ENCODE measurements at regions not wholly inside any gene's neighbourhood (a gene's known extent, or its start where the extent isn't known, plus 50 kb on each side); places are given as distances from the start of the nearest gene placed in this dataset.

DNA sequence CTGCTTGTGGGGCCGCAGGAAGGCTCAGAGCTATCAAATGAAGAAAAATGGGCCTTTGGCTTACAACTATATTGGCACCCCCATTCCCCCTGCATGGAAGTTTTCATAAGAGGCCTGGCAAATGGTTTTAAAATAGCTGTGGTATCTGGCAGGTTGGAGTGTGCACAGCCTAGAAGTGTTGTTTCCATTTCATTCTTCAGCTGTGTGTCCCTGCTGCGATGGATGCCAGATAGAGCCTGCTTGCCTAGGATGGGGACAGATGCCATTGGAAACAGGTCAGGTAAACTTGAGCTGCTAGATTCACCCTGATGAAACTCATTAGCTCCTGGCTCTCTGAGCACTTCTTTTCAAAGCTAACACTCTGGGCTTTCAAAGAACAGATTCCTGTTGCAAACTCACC is 183.3 kb downstream of the IRX1 start:
- Histone ChIP-seq H3K4me1 (ENCODE audit: control insufficient read depth, insufficient read depth, low read length) (no peaks in the 10 kb centered on the region), H3K27ac (ENCODE audit: extremely low read depth, low read depth, low read length) (no peak overlapping the region), H3K9me3 (ENCODE audit: control insufficient read depth, insufficient read depth, low read depth, low read length) (no peaks in the 10 kb centered on the region), H3K4me3 (ENCODE audit: low read depth, low read length) (no peak overlapping the region), H3K36me3 (ENCODE audit: control insufficient read depth in 2 of 2, insufficient read depth in 1 of 2, low read length in 2 of 2) (no peaks in the 10 kb centered on the region)
- ChIA-PET POLR2A (no interaction called here), CTCF (no interaction called here)
- TF ChIP-seq ZNF561 (tag by site-specific recombination; IDR thresholded peaks at IDR 0.05; ENCODE audit: borderline replicate concordance) (no peak), ZNF596 (tag by site-specific recombination; IDR thresholded peaks at IDR 0.05) (no peak), BCL11B (tag by site-specific recombination; IDR thresholded peaks at IDR 0.05; ENCODE audit: low read depth) (no peak), ZNF23 (tag by site-specific recombination; IDR thresholded peaks at IDR 0.05; ENCODE audit: borderline replicate concordance) (no peak), ZNF16 (tag by site-specific recombination; IDR thresholded peaks at IDR 0.05; ENCODE audit: low read depth) (no peak), ZNF623 (tag by site-specific recombination; IDR thresholded peaks at IDR 0.05) (no peak), HOXD13 (CRISPR knock-in tag; IDR thresholded peaks at IDR 0.05; ENCODE audit: borderline replicate concordance) (no peak), ZNF707 (tag by site-specific recombination; IDR thresholded peaks at IDR 0.05) (no peak), ZNF654 (tag by site-specific recombination; IDR thresholded peaks at IDR 0.05; ENCODE audit: low read depth) (no peak), ZNF776 (tag by site-specific recombination; IDR thresholded peaks at IDR 0.05; ENCODE audit: borderline replicate concordance) (no peak)
- TF ChIP-seq, protein P1, sequence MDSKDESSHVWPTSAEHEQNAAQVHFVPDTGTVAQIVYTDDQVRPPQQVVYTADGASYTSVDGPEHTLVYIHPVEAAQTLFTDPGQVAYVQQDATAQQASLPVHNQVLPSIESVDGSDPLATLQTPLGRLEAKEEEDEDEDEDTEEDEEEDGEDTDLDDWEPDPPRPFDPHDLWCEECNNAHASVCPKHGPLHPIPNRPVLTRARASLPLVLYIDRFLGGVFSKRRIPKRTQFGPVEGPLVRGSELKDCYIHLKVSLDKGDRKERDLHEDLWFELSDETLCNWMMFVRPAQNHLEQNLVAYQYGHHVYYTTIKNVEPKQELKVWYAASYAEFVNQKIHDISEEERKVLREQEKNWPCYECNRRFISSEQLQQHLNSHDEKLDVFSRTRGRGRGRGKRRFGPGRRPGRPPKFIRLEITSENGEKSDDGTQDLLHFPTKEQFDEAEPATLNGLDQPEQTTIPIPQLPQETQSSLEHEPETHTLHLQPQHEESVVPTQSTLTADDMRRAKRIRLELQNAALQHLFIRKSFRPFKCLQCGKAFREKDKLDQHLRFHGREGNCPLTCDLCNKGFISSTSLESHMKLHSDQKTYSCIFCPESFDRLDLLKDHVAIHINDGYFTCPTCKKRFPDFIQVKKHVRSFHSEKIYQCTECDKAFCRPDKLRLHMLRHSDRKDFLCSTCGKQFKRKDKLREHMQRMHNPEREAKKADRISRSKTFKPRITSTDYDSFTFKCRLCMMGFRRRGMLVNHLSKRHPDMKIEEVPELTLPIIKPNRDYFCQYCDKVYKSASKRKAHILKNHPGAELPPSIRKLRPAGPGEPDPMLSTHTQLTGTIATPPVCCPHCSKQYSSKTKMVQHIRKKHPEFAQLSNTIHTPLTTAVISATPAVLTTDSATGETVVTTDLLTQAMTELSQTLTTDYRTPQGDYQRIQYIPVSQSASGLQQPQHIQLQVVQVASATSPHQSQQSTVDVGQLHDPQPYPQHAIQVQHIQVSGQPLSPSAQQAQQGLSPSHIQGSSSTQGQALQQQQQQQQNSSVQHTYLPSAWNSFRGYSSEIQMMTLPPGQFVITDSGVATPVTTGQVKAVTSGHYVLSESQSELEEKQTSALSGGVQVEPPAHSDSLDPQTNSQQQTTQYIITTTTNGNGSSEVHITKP (tag by site-specific recombination; IDR thresholded peaks at IDR 0.05), result no peak
- TF ChIP-seq, protein P2, sequence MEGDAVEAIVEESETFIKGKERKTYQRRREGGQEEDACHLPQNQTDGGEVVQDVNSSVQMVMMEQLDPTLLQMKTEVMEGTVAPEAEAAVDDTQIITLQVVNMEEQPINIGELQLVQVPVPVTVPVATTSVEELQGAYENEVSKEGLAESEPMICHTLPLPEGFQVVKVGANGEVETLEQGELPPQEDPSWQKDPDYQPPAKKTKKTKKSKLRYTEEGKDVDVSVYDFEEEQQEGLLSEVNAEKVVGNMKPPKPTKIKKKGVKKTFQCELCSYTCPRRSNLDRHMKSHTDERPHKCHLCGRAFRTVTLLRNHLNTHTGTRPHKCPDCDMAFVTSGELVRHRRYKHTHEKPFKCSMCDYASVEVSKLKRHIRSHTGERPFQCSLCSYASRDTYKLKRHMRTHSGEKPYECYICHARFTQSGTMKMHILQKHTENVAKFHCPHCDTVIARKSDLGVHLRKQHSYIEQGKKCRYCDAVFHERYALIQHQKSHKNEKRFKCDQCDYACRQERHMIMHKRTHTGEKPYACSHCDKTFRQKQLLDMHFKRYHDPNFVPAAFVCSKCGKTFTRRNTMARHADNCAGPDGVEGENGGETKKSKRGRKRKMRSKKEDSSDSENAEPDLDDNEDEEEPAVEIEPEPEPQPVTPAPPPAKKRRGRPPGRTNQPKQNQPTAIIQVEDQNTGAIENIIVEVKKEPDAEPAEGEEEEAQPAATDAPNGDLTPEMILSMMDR (tag by site-specific recombination; IDR thresholded peaks at IDR 0.05), result no peak
- TF ChIP-seq, protein P3, sequence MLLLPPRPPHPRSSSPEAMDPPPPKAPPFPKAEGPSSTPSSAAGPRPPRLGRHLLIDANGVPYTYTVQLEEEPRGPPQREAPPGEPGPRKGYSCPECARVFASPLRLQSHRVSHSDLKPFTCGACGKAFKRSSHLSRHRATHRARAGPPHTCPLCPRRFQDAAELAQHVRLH (tag by site-specific recombination; IDR thresholded peaks at IDR 0.05), result no peak
- TF ChIP-seq, protein P4, sequence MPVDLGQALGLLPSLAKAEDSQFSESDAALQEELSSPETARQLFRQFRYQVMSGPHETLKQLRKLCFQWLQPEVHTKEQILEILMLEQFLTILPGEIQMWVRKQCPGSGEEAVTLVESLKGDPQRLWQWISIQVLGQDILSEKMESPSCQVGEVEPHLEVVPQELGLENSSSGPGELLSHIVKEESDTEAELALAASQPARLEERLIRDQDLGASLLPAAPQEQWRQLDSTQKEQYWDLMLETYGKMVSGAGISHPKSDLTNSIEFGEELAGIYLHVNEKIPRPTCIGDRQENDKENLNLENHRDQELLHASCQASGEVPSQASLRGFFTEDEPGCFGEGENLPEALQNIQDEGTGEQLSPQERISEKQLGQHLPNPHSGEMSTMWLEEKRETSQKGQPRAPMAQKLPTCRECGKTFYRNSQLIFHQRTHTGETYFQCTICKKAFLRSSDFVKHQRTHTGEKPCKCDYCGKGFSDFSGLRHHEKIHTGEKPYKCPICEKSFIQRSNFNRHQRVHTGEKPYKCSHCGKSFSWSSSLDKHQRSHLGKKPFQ (tag by site-specific recombination; IDR thresholded peaks at IDR 0.05), result no peak

DNA sequence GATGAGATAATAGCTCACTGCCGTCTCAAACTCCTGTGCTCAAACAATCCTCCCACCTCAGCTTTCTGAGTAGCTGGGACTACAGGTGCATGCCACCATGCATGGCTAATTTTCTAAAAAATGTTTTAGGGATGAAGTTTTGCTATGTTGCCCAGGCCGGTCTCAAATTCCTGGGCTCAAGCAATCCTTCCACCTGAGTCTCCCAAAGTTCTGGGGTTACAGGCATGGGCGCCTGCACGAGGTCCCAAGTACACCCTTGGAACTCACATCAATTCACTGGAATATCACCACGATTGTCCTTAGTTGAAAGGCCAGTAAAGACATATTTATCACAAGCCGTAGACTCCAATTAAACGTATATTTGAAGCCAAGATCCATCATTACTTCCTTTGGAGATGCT is 184.6 kb downstream of the IRX1 start:
- Histone ChIP-seq H3K4me1 (ENCODE audit: control insufficient read depth, insufficient read depth, low read length) (no peaks in the 10 kb centered on the region), H3K4me3 (ENCODE audit: low read depth, low read length) (no peak overlapping the region), H3K36me3 (ENCODE audit: control insufficient read depth in 2 of 2, insufficient read depth in 1 of 2, low read length in 2 of 2) (no peaks in the 10 kb centered on the region), H3K27ac (ENCODE audit: extremely low read depth, low read depth, low read length) (no peak overlapping the region), H3K9me3 (ENCODE audit: control insufficient read depth, insufficient read depth, low read depth, low read length) (no peaks in the 10 kb centered on the region)
- ChIA-PET CTCF (no interaction called here), POLR2A (no interaction called here)
- no peak for TF ChIP-seq ZNF221 (tag by site-specific recombination; IDR thresholded peaks at IDR 0.05; ENCODE audit: borderline replicate concordance)
- TF ChIP-seq ZNF2 (tag by site-specific recombination; IDR thresholded peaks at IDR 0.05), result no peak
- TF ChIP-seq IKZF3 (tag by site-specific recombination; IDR thresholded peaks at IDR 0.05), result no peak
- TF ChIP-seq, protein P5, sequence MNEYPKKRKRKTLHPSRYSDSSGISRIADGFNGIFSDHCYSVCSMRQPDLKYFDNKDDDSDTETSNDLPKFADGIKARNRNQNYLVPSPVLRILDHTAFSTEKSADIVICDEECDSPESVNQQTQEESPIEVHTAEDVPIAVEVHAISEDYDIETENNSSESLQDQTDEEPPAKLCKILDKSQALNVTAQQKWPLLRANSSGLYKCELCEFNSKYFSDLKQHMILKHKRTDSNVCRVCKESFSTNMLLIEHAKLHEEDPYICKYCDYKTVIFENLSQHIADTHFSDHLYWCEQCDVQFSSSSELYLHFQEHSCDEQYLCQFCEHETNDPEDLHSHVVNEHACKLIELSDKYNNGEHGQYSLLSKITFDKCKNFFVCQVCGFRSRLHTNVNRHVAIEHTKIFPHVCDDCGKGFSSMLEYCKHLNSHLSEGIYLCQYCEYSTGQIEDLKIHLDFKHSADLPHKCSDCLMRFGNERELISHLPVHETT (tag by site-specific recombination; IDR thresholded peaks at IDR 0.05), result no peak
- TF ChIP-seq, protein P4 (tag by site-specific recombination; IDR thresholded peaks at IDR 0.05), result no peak
- TF ChIP-seq, protein P6, sequence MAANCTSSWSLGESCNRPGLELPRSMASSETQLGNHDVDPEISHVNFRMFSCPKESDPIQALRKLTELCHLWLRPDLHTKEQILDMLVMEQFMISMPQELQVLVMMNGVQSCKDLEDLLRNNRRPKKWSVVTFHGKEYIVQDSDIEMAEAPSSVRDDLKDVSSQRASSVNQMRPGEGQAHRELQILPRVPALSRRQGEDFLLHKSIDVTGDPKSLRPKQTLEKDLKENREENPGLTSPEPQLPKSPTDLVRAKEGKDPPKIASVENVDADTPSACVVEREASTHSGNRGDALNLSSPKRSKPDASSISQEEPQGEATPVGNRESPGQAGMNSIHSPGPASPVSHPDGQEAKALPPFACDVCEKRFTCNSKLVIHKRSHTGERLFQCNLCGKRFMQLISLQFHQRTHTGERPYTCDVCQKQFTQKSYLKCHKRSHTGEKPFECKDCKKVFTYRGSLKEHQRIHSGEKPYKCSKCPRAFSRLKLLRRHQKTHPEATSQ (tag by site-specific recombination; IDR thresholded peaks at IDR 0.05), result no peak
- TF ChIP-seq ZNF544 (tag by site-specific recombination; IDR thresholded peaks at IDR 0.05), result no peak
- TF ChIP-seq ZNF623 (tag by site-specific recombination; IDR thresholded peaks at IDR 0.05), result no peak
- TF ChIP-seq, protein P7, sequence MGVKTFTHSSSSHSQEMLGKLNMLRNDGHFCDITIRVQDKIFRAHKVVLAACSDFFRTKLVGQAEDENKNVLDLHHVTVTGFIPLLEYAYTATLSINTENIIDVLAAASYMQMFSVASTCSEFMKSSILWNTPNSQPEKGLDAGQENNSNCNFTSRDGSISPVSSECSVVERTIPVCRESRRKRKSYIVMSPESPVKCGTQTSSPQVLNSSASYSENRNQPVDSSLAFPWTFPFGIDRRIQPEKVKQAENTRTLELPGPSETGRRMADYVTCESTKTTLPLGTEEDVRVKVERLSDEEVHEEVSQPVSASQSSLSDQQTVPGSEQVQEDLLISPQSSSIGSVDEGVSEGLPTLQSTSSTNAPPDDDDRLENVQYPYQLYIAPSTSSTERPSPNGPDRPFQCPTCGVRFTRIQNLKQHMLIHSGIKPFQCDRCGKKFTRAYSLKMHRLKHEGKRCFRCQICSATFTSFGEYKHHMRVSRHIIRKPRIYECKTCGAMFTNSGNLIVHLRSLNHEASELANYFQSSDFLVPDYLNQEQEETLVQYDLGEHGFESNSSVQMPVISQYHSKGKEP (tag by site-specific recombination; IDR thresholded peaks at IDR 0.05), result no peak
- no peak for TF ChIP-seq ZNF324 (tag by site-specific recombination; IDR thresholded peaks at IDR 0.05)
